ENCODE measurements at regions not wholly inside any gene's neighbourhood (a gene's known extent, or its start where the extent isn't known, plus 50 kb on each side); places are given as distances from the start of the nearest gene placed in this dataset.

DNA sequence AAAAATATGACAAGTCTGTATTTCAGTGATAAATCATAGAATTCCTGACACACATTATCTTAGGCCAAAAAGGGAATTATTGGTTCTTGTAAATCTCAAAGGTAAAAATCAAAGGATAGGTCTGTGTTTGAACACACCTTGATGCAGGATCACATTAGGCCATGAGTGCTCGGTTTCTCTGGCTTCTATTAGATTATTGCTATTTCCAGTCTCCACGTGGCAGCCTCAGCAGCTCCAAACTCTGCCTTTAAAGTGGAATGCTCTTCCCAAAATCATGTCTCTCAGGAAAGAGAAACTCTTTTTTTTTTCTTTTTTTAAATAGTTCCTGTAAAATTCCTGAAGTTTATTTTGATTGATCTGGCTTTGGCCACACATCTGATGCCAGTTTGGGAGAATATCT is 105.6 kb upstream of the FRMD6 start:
- no peaks in the 10 kb centered on the region for H3K36me3 ChIP-seq (replicated peaks in 1 of 2)
- H3K4me3 ChIP-seq = no peak overlapping the region
- intact Hi-C loops (cut with DNase I) = no loop called here
- H3K4me1 ChIP-seq (replicated peaks in 1 of 2) = peaks cover 0 to 8% of the 10 kb centered on the region in 2 donors
- WGBS, 4 donors = 38 to 77% (median 46%) methylated on average over 2 of the region's 2 CpGs
- no peaks in the 10 kb centered on the region for H3K27me3 ChIP-seq
- H3K27ac ChIP-seq = no peak overlapping the region
- TF ChIP-seq POLR2A (IDR thresholded peaks at IDR 0.05) (no peak), CTCF (IDR thresholded peaks at IDR 0.05) (no peak)
- DNase-seq = no peak
- H3K9me3 ChIP-seq (replicated peaks in 1 of 3) = no peaks in the 10 kb centered on the region

DNA sequence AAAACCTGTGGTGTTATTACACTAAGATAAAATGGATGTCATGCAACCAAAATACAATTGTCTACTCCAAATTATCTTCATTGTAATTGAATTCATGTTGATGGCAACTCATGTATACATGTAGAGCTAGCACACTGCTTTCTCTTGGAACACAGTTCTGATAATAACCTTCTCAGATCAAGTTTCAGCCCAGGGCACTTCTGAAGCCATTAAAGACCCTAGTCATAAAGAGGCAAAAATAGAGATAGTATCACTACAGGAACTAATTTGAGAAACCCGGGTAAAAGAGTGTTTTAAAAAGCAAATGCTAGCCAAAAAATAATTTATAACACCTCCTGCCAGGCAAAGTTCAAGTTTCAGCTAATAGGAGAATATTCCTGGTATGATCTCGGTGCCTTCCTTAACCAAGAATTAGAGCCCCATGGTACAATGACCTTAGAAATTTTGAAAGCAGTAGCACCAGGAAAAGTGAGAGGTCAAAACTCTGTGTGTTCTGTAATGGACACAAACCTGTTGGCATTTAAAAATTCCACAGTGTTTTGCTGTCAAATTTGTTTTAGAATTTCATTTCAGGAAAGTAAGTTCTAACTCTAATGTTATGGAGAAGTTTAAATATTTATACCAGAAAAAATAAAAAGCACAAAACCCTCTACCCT is 105.0 kb upstream of the FRMD6 start:
- no peak for DNase-seq
- Histone ChIP-seq H3K4me3 (no peak overlapping the region), H3K27me3 (no peaks in the 10 kb centered on the region), H3K4me1 (replicated peaks in 1 of 2) (peaks cover 0 to 8% of the 10 kb centered on the region in 2 donors), H3K27ac (peak overlapping the region in 2 of 5 donors; percentile 11 to 48), H3K9me3 (replicated peaks in 1 of 3) (no peaks in the 10 kb centered on the region), H3K36me3 (replicated peaks in 1 of 2) (no peaks in the 10 kb centered on the region)
- intact Hi-C loops (cut with DNase I) = no loop called here
- WGBS, 4 donors = 29 to 48% (median 35%) methylated on average over 2 of the region's 2 CpGs
- TF ChIP-seq POLR2A (IDR thresholded peaks at IDR 0.05) = no peak
- TF ChIP-seq CTCF (IDR thresholded peaks at IDR 0.05) = no peak

GRCh38 chr14:51547260-51547659 is 104.5 kb upstream of the FRMD6 start:
- H3K27me3 ChIP-seq = no peaks in the 10 kb centered on the region
- intact Hi-C loops (cut with DNase I) = no loop called here
- no peak overlapping the region for H3K4me3 ChIP-seq
- DNase-seq = peak; percentile 26 to 70 (median 37)
- H3K36me3 ChIP-seq (replicated peaks in 1 of 2) = no peaks in the 10 kb centered on the region
- TF ChIP-seq CTCF (IDR thresholded peaks at IDR 0.05) (no peak), POLR2A (IDR thresholded peaks at IDR 0.05) (no peak)
- whole genome bisulfite sequencing, 4 donors = 41 to 59% (median 55%) methylated on average over 3 of the region's 3 CpGs
- no peaks in the 10 kb centered on the region for H3K9me3 ChIP-seq (replicated peaks in 1 of 3)
- H3K27ac ChIP-seq = peak overlapping the region in 2 of 5 donors; percentile 11 to 48
- H3K4me1 ChIP-seq (replicated peaks in 1 of 2) = peaks cover 0 to 8% of the 10 kb centered on the region in 2 donors

DNA sequence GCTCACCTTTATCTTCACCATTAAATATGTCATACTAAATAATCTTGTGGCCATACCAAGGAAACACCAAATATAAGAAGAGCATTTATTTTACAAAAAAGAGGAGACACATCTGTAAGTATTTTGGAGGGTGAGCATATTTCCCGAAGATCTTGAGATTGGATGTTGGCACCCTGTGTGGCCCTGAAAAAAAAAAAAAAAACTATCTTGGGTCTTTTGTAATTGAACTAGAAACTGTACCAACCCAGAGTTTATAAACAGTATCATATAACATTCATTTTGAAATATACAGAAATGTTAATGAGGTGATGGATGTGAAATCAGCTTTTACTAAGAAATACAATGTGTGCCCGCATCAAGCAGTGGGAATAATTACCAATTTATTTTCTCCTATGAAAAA is 104.0 kb upstream of the FRMD6 start:
- peak overlapping the region in 1 of 5 donors; percentile 48 for H3K27ac ChIP-seq
- 79 to 88% (median 86%) methylated on average over 2 of the region's 2 CpGs for WGBS, 4 donors

More for the DNA sequence above, 104.0 kb upstream of the FRMD6 start:
- H3K9me3 ChIP-seq (replicated peaks in 1 of 3) = no peaks in the 10 kb centered on the region
- TF ChIP-seq CTCF (IDR thresholded peaks at IDR 0.05) (no peak), POLR2A (IDR thresholded peaks at IDR 0.05) (no peak)
- no peak for DNase-seq
- peaks cover 0 to 9% of the 10 kb centered on the region in 2 donors for H3K4me1 ChIP-seq (replicated peaks in 1 of 2)
- H3K27me3 ChIP-seq = no peaks in the 10 kb centered on the region
- no peaks in the 10 kb centered on the region for H3K36me3 ChIP-seq (replicated peaks in 1 of 2)
- H3K4me3 ChIP-seq = no peak overlapping the region
- intact Hi-C loops (cut with DNase I) = no loop called here

Data from adrenal gland (tissue), 9 donors.